ENCODE measurements at regions not wholly inside any gene's neighbourhood (a gene's known extent, or its start where the extent isn't known, plus 50 kb on each side); places are given as distances from the start of the nearest gene placed in this dataset.

DNA sequence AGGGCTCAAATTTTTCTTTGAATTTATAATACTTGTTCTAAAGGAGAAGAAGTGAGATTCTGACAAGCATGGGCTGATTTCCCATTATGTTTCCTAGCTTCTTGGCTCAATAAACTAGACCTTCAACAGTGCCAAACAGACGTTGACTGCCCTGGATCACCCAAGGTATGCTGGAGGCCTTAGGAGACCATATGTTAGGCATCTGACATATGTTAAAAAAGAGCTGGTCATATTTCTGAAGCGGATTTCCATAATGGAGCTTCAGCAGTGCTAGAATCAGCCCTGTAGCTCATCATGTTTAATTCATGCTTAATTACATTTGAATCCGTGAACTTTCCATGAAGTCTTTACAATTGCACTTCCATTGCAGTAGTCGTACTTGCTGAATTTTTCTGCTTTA is 653.3 kb downstream of the DIAPH3 start:
- TF ChIP-seq, protein P1, sequence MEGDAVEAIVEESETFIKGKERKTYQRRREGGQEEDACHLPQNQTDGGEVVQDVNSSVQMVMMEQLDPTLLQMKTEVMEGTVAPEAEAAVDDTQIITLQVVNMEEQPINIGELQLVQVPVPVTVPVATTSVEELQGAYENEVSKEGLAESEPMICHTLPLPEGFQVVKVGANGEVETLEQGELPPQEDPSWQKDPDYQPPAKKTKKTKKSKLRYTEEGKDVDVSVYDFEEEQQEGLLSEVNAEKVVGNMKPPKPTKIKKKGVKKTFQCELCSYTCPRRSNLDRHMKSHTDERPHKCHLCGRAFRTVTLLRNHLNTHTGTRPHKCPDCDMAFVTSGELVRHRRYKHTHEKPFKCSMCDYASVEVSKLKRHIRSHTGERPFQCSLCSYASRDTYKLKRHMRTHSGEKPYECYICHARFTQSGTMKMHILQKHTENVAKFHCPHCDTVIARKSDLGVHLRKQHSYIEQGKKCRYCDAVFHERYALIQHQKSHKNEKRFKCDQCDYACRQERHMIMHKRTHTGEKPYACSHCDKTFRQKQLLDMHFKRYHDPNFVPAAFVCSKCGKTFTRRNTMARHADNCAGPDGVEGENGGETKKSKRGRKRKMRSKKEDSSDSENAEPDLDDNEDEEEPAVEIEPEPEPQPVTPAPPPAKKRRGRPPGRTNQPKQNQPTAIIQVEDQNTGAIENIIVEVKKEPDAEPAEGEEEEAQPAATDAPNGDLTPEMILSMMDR (IDR thresholded peaks at IDR 0.05), result no peak
- TF ChIP-seq EZH2 (IDR thresholded peaks at IDR 0.05; ENCODE audit: borderline replicate concordance, insufficient read depth, low read depth, low read length, poor library complexity, severe bottlenecking), result no peak
